Endothelial cell of umbilical vein (primary cell): ENCODE measurements at regions not wholly inside any gene's neighbourhood (a gene's known extent, or its start where the extent isn't known, plus 50 kb on each side); places are given as distances from the start of the nearest gene placed in this dataset.

Experiments
- CTCF ChIP-seq, 2 donors: IDR thresholded peaks; 1 replicate in 1 of 2; 2 replicates in 1 of 2; pipeline ENCODE4 v1.5.1; 2011; ENCODE audit warnings: low read length in 2 of 2, mild to moderate bottlenecking in 2 of 2, moderate library complexity in 2 of 2, control low read depth in 1 of 2, inconsistent platforms in 1 of 2, low read depth in 1 of 2; ENCODE audit not compliant: insufficient read depth in 1 of 2; ENCODE audit errors: extremely low read depth in 1 of 2
- EZH2 ChIP-seq: IDR thresholded peaks from 2 replicates; pipeline ENCODE4 v1.6.1; 2012; ENCODE audit warnings: borderline replicate concordance, low read depth, mild to moderate bottlenecking, moderate library complexity, low read length, inconsistent platforms; ENCODE audit not compliant: severe bottlenecking
- MAX ChIP-seq: IDR thresholded peaks from 2 replicates; pipeline ENCODE4 v1.6.1; 2011; ENCODE audit not compliant: insufficient read depth, insufficient read length
- MYC ChIP-seq: IDR thresholded peaks from one replicate; pipeline ENCODE4 v1.6.1; 2011; ENCODE audit warnings: mild to moderate bottlenecking, low read depth, low read length
- POLR2A ChIP-seq: IDR thresholded peaks from 2 replicates; pipeline ENCODE4 v1.6.1; 2012; ENCODE audit warnings: low read depth, mild to moderate bottlenecking, control low read depth, low read length
- POLR2AphosphoS5 ChIP-seq: IDR thresholded peaks from 2 replicates; pipeline ENCODE4 v1.6.1; 2012; ENCODE audit warnings: low read depth, mild to moderate bottlenecking, control low read depth, low read length, moderate library complexity; ENCODE audit not compliant: insufficient read depth

DNA sequence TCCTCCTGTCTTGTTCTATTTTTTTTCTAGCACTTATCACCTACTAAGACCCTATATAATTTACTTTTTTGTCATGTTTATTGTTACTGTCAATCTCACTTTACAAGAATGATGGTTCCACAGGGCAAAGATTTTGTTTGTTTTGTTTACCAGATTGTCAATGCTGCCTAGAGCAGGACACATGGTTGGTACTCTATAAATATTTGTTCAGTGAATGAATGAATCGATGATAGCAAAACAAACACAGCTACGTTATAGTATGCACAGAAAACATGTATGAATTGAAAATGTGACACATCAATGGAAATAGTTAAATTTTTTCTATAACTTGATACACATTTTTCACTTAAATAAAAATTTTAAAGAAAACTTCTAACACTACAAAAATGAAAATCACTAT, 67.1 kb upstream of the KRR1 start:
- TF ChIP-seq MYC: no peak
- no peak for TF ChIP-seq CTCF (IDR thresholded peaks at IDR 0.05; ENCODE audit: extremely low read depth in 1 of 2, insufficient read depth in 1 of 2, low read depth in 1 of 2, low read length in 2 of 2)
- TF ChIP-seq POLR2AphosphoS5: no peak
- TF ChIP-seq EZH2: no peak
- TF ChIP-seq POLR2A: no peak
- TF ChIP-seq MAX: no peak
